ENCODE measurements at regions not wholly inside any gene's neighbourhood (a gene's known extent, or its start where the extent isn't known, plus 50 kb on each side); places are given as distances from the start of the nearest gene placed in this dataset.

- Histone ChIP-seq H3K36me3 (ENCODE audit: control insufficient read depth in 4 of 4, insufficient read depth in 3 of 4, low read depth in 1 of 4, low read length in 3 of 4) (no peaks in the 10 kb centered on the region), H3K9ac (ENCODE audit: low read depth in 1 of 2, low read length in 2 of 2) (no peak overlapping the region), H3K4me1 (ENCODE audit: control insufficient read depth in 4 of 4, insufficient read depth in 4 of 4, low read length in 3 of 4) (no peaks in the 10 kb centered on the region), H3K27ac (ENCODE audit: low read depth in 1 of 2, low read length in 2 of 2) (no peak overlapping the region), H3K27me3 (ENCODE audit: control insufficient read depth in 4 of 4, insufficient read depth in 4 of 4, low read length in 3 of 4) (peaks cover 0 to 2% (median 0%) of the 10 kb centered on the region in 4 donors), H3K9me3 (ENCODE audit: control insufficient read depth in 4 of 4, low read length in 3 of 4) (peaks cover 0 to 4% (median 0%) of the 10 kb centered on the region in 4 donors), H3K4me3 (ENCODE audit: low read depth in 1 of 3, low read length in 3 of 3) (no peak overlapping the region)
- DNase-seq (ENCODE audit: low spot score), result no peak
- 74% methylated on average over 5 of the region's 5 CpGs for WGBS
- TF ChIP-seq, protein P1, sequence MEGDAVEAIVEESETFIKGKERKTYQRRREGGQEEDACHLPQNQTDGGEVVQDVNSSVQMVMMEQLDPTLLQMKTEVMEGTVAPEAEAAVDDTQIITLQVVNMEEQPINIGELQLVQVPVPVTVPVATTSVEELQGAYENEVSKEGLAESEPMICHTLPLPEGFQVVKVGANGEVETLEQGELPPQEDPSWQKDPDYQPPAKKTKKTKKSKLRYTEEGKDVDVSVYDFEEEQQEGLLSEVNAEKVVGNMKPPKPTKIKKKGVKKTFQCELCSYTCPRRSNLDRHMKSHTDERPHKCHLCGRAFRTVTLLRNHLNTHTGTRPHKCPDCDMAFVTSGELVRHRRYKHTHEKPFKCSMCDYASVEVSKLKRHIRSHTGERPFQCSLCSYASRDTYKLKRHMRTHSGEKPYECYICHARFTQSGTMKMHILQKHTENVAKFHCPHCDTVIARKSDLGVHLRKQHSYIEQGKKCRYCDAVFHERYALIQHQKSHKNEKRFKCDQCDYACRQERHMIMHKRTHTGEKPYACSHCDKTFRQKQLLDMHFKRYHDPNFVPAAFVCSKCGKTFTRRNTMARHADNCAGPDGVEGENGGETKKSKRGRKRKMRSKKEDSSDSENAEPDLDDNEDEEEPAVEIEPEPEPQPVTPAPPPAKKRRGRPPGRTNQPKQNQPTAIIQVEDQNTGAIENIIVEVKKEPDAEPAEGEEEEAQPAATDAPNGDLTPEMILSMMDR (IDR thresholded peaks at IDR 0.05; ENCODE audit: low read depth, low read length, missing input control), result no peak
- TF ChIP-seq, protein P2, sequence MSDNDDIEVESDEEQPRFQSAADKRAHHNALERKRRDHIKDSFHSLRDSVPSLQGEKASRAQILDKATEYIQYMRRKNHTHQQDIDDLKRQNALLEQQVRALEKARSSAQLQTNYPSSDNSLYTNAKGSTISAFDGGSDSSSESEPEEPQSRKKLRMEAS (IDR thresholded peaks at IDR 0.05), result no peak
- TF ChIP-seq EGR1 (IDR thresholded peaks at IDR 0.05; ENCODE audit: low read depth in 2 of 2) (no peak), ATF3 (IDR thresholded peaks at IDR 0.05) (no peak), FOXA1 (IDR thresholded peaks at IDR 0.05) (no peak), HNF4G (IDR thresholded peaks at IDR 0.05) (no peak), RAD21 (IDR thresholded peaks at IDR 0.05) (no peak), YY1 (IDR thresholded peaks at IDR 0.05) (no peak), GABPA (IDR thresholded peaks at IDR 0.05 in 1 of 2, conservative IDR thresholded peaks at IDR 0.05 in 1 of 2) (no peak), REST (IDR thresholded peaks at IDR 0.05) (no peak), NR2F2 (IDR thresholded peaks at IDR 0.05) (no peak), RXRA (IDR thresholded peaks at IDR 0.05) (no peak)
Observed at GRCh38 chr18:24990671-24991134, 361.3 kb downstream of the ZNF521 start.

GRCh38 chr18:24991141-24992060 lies 360.6 kb downstream of the ZNF521 start:
- no peak overlapping the region for H3K27ac ChIP-seq (ENCODE audit: low read depth in 1 of 2, low read length in 2 of 2)
- TF ChIP-seq RXRA (IDR thresholded peaks at IDR 0.05) (no peak), GABPA (IDR thresholded peaks at IDR 0.05 in 1 of 2, conservative IDR thresholded peaks at IDR 0.05 in 1 of 2) (no peak), TAF1 (conservative IDR thresholded peaks at IDR 0.05) (no peak), REST (IDR thresholded peaks at IDR 0.05) (no peak), FOXA1 (IDR thresholded peaks at IDR 0.05) (no peak), FOXA2 (IDR thresholded peaks at IDR 0.05) (no peak), RAD21 (IDR thresholded peaks at IDR 0.05) (no peak), HNF4A (conservative IDR thresholded peaks at IDR 0.05) (no peak), JUND (IDR thresholded peaks at IDR 0.05) (no peak), NR2F2 (IDR thresholded peaks at IDR 0.05) (no peak), SP1 (IDR thresholded peaks at IDR 0.05) (no peak), ATF3 (IDR thresholded peaks at IDR 0.05) (no peak), YY1 (IDR thresholded peaks at IDR 0.05) (no peak), HNF4G (IDR thresholded peaks at IDR 0.05) (no peak)
- TF ChIP-seq, protein P2 (IDR thresholded peaks at IDR 0.05), result no peak
- 75% methylated on average over 14 of the region's 14 CpGs for WGBS

More at GRCh38 chr18:24991141-24992060, 360.6 kb downstream of the ZNF521 start:
- Histone ChIP-seq H3K36me3 (ENCODE audit: control insufficient read depth in 4 of 4, insufficient read depth in 3 of 4, low read depth in 1 of 4, low read length in 3 of 4) (no peaks in the 10 kb centered on the region), H3K9me3 (ENCODE audit: control insufficient read depth in 4 of 4, low read length in 3 of 4) (peaks cover 0 to 4% (median 0%) of the 10 kb centered on the region in 4 donors), H3K4me3 (ENCODE audit: low read depth in 1 of 3, low read length in 3 of 3) (no peak overlapping the region), H3K4me1 (ENCODE audit: control insufficient read depth in 4 of 4, insufficient read depth in 4 of 4, low read length in 3 of 4) (no peaks in the 10 kb centered on the region), H3K27me3 (ENCODE audit: control insufficient read depth in 4 of 4, insufficient read depth in 4 of 4, low read length in 3 of 4) (peaks cover 0 to 2% (median 0%) of the 10 kb centered on the region in 4 donors), H3K9ac (ENCODE audit: low read depth in 1 of 2, low read length in 2 of 2) (no peak overlapping the region)
- DNase-seq (ENCODE audit: low spot score), result no peak

Measured in liver (tissue), 8 donors.